K562 (cell line): ENCODE measurements at regions not wholly inside any gene's neighbourhood (a gene's known extent, or its start where the extent isn't known, plus 50 kb on each side); places are given as distances from the start of the nearest gene placed in this dataset.

ENCODE experiments used
- ATAC-seq: fragments of 200-7000 bp; cut with Tn5 transposase; 3 replicates; pipeline ENCODE4 v1.9.1; 2020; ENCODE audit warnings: moderate library complexity
- BruUV-seq: library from RNA; stranded (reverse); fragments of 400-500 nt; replicated peaks from 2 replicates; lab custom pipeline; 2021; lab: Mats Ljungman, UMichigan
- CTCF ChIA-PET: fragments of 300-600 bp; formaldehyde crosslinking; extraction: SDS; loops from one replicate; lab custom pipeline; 2021; ENCODE audit warnings: low intra/inter-chr PET ratio; lab: Yijun Ruan, JAX
- POLR2A ChIA-PET: fragments of 300-600, 350-650 bp; sonication (Branson Sonifier 250); formaldehyde crosslinking; extraction: SDS; loops from one replicate; lab custom pipeline; 2021; ENCODE audit warnings: antibody characterized with exemption, inconsistent platforms; lab: Yijun Ruan, JAX
- DNase-seq, 4 experiments: peaks; one replicate each; pipeline versions ENCODE4 v3.0.0 to v3.0.0-alpha.2; 2011 to 2018; ENCODE audit warnings: low spot score in 3 of 4, mixed read lengths in 3 of 4; ENCODE audit errors: extremely low read depth in 1 of 4
- FAIRE-seq: peaks from 2 replicates; lab custom pipeline; 2011; peaks lifted over from hg19 to GRCh38; lab: Jason Lieb, UNC
- H2AFZ ChIP-seq: 2 replicates; pipeline ENCODE4 v1.6.0; 2011; ENCODE audit warnings: low read depth, low read length, control low read depth, inconsistent platforms
- H3K27ac ChIP-seq: fragments of 200-600 bp; 3 replicates; pipeline ENCODE4 v1.8.0; 2011; ENCODE audit warnings: low read depth, mild to moderate bottlenecking, control low read depth, inconsistent platforms, low read length, moderate library complexity, mixed read lengths; ENCODE audit errors: extremely low read depth
- H3K27me3 ChIP-seq, 2 experiments: fragments of 300-600 bp in 1 of 2; 2 replicates in 1 of 2; 3 replicates in 1 of 2; pipeline versions ENCODE4 v1.6.0 to v1.8.0; 2011; ENCODE audit warnings: inconsistent platforms in 2 of 2, low read length in 2 of 2, mild to moderate bottlenecking in 1 of 2, mixed read lengths in 1 of 2, moderate library complexity in 1 of 2; ENCODE audit not compliant: control insufficient read depth in 2 of 2, insufficient read depth in 2 of 2
- H3K36me3 ChIP-seq: fragments of 300-600 bp; 3 replicates; pipeline ENCODE4 v1.8.0; 2011; ENCODE audit warnings: mild to moderate bottlenecking, low read length, inconsistent platforms; ENCODE audit not compliant: control insufficient read depth, insufficient read depth
- H3K4me1 ChIP-seq, 2 experiments: fragments of 200-600 bp in 1 of 2; replicated peaks in 1 of 2; 2 replicates in 1 of 2; 3 replicates in 1 of 2; pipeline versions ENCODE4 v1.5.1 to v1.8.0; 2011; ENCODE audit warnings: inconsistent platforms in 2 of 2, low read length in 2 of 2, mild to moderate bottlenecking in 1 of 2, mixed read lengths in 1 of 2, moderate library complexity in 1 of 2; ENCODE audit not compliant: control insufficient read depth in 2 of 2, insufficient read depth in 2 of 2
- H3K4me2 ChIP-seq: 2 replicates; pipeline ENCODE4 v1.6.1; 2011; ENCODE audit warnings: low read length, control low read depth, inconsistent platforms, mixed read lengths; ENCODE audit not compliant: insufficient read depth
- H3K4me3 ChIP-seq: fragments of 200-600 bp; sonication (generic), shearing (Covaris generic); 2 replicates; pipeline ENCODE4 v1.5.1; 2016; ENCODE audit warnings: control low read depth, inconsistent platforms
- H3K79me2 ChIP-seq: fragments of 200-600 bp; 3 replicates; pipeline ENCODE4 v1.8.0; 2011; ENCODE audit warnings: low read length, inconsistent platforms; ENCODE audit not compliant: control insufficient read depth, insufficient read depth
- H3K9ac ChIP-seq, 2 experiments: 2 replicates each; pipeline versions ENCODE4 v1.6.0 to v1.6.1; 2011; ENCODE audit warnings: low read depth in 2 of 2, low read length in 2 of 2, control low read depth in 1 of 2, inconsistent platforms in 1 of 2, mild to moderate bottlenecking in 1 of 2, mixed read lengths in 1 of 2; ENCODE audit not compliant: insufficient read depth in 1 of 2
- H3K9me1 ChIP-seq: one replicate; pipeline ENCODE4 v1.6.0; 2011; ENCODE audit warnings: inconsistent platforms, mild to moderate bottlenecking, low read length, moderate library complexity; ENCODE audit not compliant: control insufficient read depth, insufficient read depth
- H3K9me3 ChIP-seq: replicated peaks from 2 replicates; pipeline ENCODE4 v1.5.1; 2011; ENCODE audit warnings: low read depth, low read length, inconsistent platforms; ENCODE audit not compliant: control insufficient read depth, insufficient read depth
- H4K20me1 ChIP-seq: replicated peaks from 2 replicates; pipeline ENCODE4 v1.6.1; 2011; ENCODE audit warnings: low read length, inconsistent platforms, mixed read lengths; ENCODE audit not compliant: control insufficient read depth, insufficient read depth
- ARID3A ChIP-seq: IDR thresholded peaks from 2 replicates; pipeline ENCODE4 v1.6.1; 2012; ENCODE audit warnings: low read depth, low read length, improper control_type of control experiment, borderline replicate concordance
- CBX3 ChIP-seq, 2 experiments: IDR thresholded peaks; 1 replicate in 1 of 2; 2 replicates in 1 of 2; pipeline ENCODE4 v1.6.1; 2012; ENCODE audit warnings: inconsistent platforms in 2 of 2, low read length in 2 of 2, borderline replicate concordance in 1 of 2, control low read depth in 1 of 2
- ETS2 ChIP-seq: IDR thresholded peaks from 2 replicates; pipeline ENCODE4 v1.6.1; 2016; ENCODE audit warnings: borderline replicate concordance, missing genetic modification characterization, mild to moderate bottlenecking, moderate library complexity, missing compliant biosample characterization; ENCODE audit not compliant: poor library complexity, severe bottlenecking
- HDAC8 ChIP-seq: fragments of 450-650 bp; IDR thresholded peaks from 2 replicates; pipeline ENCODE4 v1.6.1; 2016; ENCODE audit warnings: mild to moderate bottlenecking, missing genetic modification characterization, moderate library complexity, missing compliant biosample characterization
- HMG20B ChIP-seq: fragments of 250-450 bp; sonication (Bioruptor Pico); IDR thresholded peaks from 2 replicates; pipeline ENCODE4 v1.5.0; 2021; ENCODE audit warnings: mild to moderate bottlenecking
- IFI16 ChIP-seq: fragments of 250-450 bp; sonication (Bioruptor Pico); IDR thresholded peaks from 2 replicates; pipeline ENCODE4 v2.1.2; 2022; ENCODE audit warnings: mild to moderate bottlenecking, inconsistent platforms
- KLF16 ChIP-seq: IDR thresholded peaks from 2 replicates; pipeline ENCODE4 v1.6.1; 2016; ENCODE audit warnings: antibody characterized with exemption
- NFATC3 ChIP-seq: fragments of 450-650 bp; IDR thresholded peaks from 2 replicates; pipeline ENCODE4 v1.6.1; 2017; ENCODE audit warnings: mild to moderate bottlenecking
- PHTF2 ChIP-seq: fragments of 250-450 bp; sonication (Bioruptor Pico); IDR thresholded peaks from 2 replicates; pipeline ENCODE4 v1.5.0; 2021; ENCODE audit warnings: mild to moderate bottlenecking
- SMARCC2 ChIP-seq: fragments of 450-650 bp; IDR thresholded peaks from 2 replicates; pipeline ENCODE4 v1.6.1; 2017; ENCODE audit warnings: antibody characterized with exemption, moderate library complexity, mild to moderate bottlenecking, low read depth
- ZBTB5 ChIP-seq: fragments of 450-650 bp; IDR thresholded peaks from 2 replicates; pipeline ENCODE4 v1.6.1; 2017; ENCODE audit warnings: antibody characterized with exemption
- ZNF263 ChIP-seq: sonication (generic); formaldehyde crosslinking; IDR thresholded peaks from 2 replicates; pipeline ENCODE4 v1.8.0; 2022; ENCODE audit warnings: mild to moderate bottlenecking, missing genetic modification reagents, borderline replicate concordance
- ZNF764 ChIP-seq: fragments of 250-450 bp; sonication (Bioruptor Pico); IDR thresholded peaks from 2 replicates; pipeline ENCODE4 v1.4.0; 2020; ENCODE audit warnings: low read depth, mild to moderate bottlenecking, moderate library complexity
- ZNF830 ChIP-seq: fragments of 250-450 bp; sonication (Bioruptor Pico); IDR thresholded peaks from 2 replicates; pipeline ENCODE4 v1.5.0; 2021; ENCODE audit warnings: mild to moderate bottlenecking
- ZSCAN32 ChIP-seq: fragments of 450-650 bp; formaldehyde crosslinking; IDR thresholded peaks from 2 replicates; pipeline ENCODE4 v1.4.0; 2020; ENCODE audit warnings: mild to moderate bottlenecking, moderate library complexity
- WGBS: fragments of 100-300 bp; shearing (Covaris generic); methylation state at CpG from one replicate; pipeline ENCODE4 v1.1.6; 2016; ENCODE audit warnings: low coverage, mixed read lengths; ENCODE audit not compliant: insufficient coverage; ENCODE audit errors: missing lambda C conversion rate; 5-methylcytosine and 5-hydroxymethylcytosine counted together
- in situ Hi-C: fragments of 300-500 bp; cut with MboI; formaldehyde crosslinking; loops from 4 replicates; pipeline ENCODE4 v1.15.0; 2018; ENCODE audit warnings: inconsistent platforms, mixed read lengths
- intact Hi-C: fragments of 100-400 bp; cut with micrococcal nuclease; formaldehyde crosslinking; loops from 2 replicates; pipeline ENCODE4 v1.14.2; 2022

- BruUV-seq: no TSS peak
- Histone ChIP-seq H3K27me3 (peaks cover 0 to 17% of the 10 kb centered on the region in 2 experiments; a peak in 3 of 5 replicates), H3K9ac (no peak overlapping the region), H3K4me2 (no peak overlapping the region), H2AFZ (no peak overlapping the region), H3K79me2 (no peaks in the 10 kb centered on the region), H4K20me1 (peaks cover 7% of the 10 kb centered on the region; the same call in 1 of the 2 replicates)
- no peak for DNase-seq
- no peak for FAIRE-seq
- CTCF ChIA-PET: no interaction called here
- ATAC-seq: no peak
- in situ Hi-C loops: no loop called here
- intact Hi-C loops: no loop called here
- TF ChIP-seq HDAC8 (no peak), ZNF830 (CRISPR knock-in tag) (no peak), IFI16 (CRISPR knock-in tag) (no peak), ZSCAN32 (CRISPR knock-in tag) (no peak), ZBTB5 (no peak), ARID3A (no peak), ZNF764 (CRISPR knock-in tag) (no peak), ETS2 (no peak), NFATC3 (no peak), ZNF263 (no peak), SMARCC2 (no peak), KLF16 (no peak), PHTF2 (no peak), CBX3 (IDR thresholded peaks at IDR 0.05; ENCODE audit: borderline replicate concordance in 1 of 2, low read length in 2 of 2) (no peak), HMG20B (no peak)
- TF ChIP-seq, all 486 proteins: peak for 0
- no peak overlapping the region for H3K27ac ChIP-seq
- no peaks in the 10 kb centered on the region for H3K9me3 ChIP-seq
- 3% methylated on average over 5 of the region's 5 CpGs for WGBS
- POLR2A ChIA-PET: interaction anchor here (0.7 to 1.0 kb wide), 2 partner anchors 22 to 400 kb away, joined by 4 read pairs; no protein-coding TSS in a partner anchor
- no peaks in the 10 kb centered on the region for H3K36me3 ChIP-seq
- H3K4me3 ChIP-seq: no peak overlapping the region
- H3K4me1 ChIP-seq: no peaks in the 10 kb centered on the region
- no peaks in the 10 kb centered on the region for H3K9me1 ChIP-seq
Observed at GRCh38 chr1:29832936-29833335, 596.6 kb downstream of the PTPRU start.
